ENCODE measurements at regions not wholly inside any gene's neighbourhood (a gene's known extent, or its start where the extent isn't known, plus 50 kb on each side); places are given as distances from the start of the nearest gene placed in this dataset.

- no peak for TF ChIP-seq CTCF (IDR thresholded peaks at IDR 0.05; ENCODE audit: insufficient read depth, low read depth, low read length)
- no peak for DNase-seq (ENCODE audit: low read depth)
Observed at GRCh38 chr18:11520536-11520935, 88.9 kb upstream of the SLC35G4 start.

GRCh38 chr18:11518788-11519685 is 90.4 kb upstream of the SLC35G4 start:
- TF ChIP-seq CTCF (IDR thresholded peaks at IDR 0.05; ENCODE audit: insufficient read depth, low read depth, low read length), result peak; percentile 73
- no peak overlapping the region for H3K4me3 ChIP-seq (ENCODE audit: low read depth, low read length)
- DNase-seq (ENCODE audit: low read depth), result peak; percentile 45

More at GRCh38 chr18:11520536-11520935, 88.9 kb upstream of the SLC35G4 start:
- no peak overlapping the region for H3K4me3 ChIP-seq (ENCODE audit: low read depth, low read length)

GRCh38 chr18:11517704-11518103 is 91.7 kb upstream of the SLC35G4 start:
- no peak for TF ChIP-seq CTCF (IDR thresholded peaks at IDR 0.05; ENCODE audit: insufficient read depth, low read depth, low read length)
- no peak for DNase-seq (ENCODE audit: low read depth)
- no peak overlapping the region for H3K4me3 ChIP-seq (ENCODE audit: low read depth, low read length)

- DNase-seq (ENCODE audit: low read depth), result no peak
- no peak for TF ChIP-seq CTCF (IDR thresholded peaks at IDR 0.05; ENCODE audit: insufficient read depth, low read depth, low read length)
- no peak overlapping the region for H3K4me3 ChIP-seq (ENCODE audit: low read depth, low read length)
Observed at GRCh38 chr18:11516751-11517503, 92.5 kb upstream of the SLC35G4 start.

GRCh38 chr18:11514267-11514666 is 95.1 kb upstream of the SLC35G4 start:
- H3K4me3 ChIP-seq (ENCODE audit: low read depth, low read length), result no peak overlapping the region
- DNase-seq (ENCODE audit: low read depth), result no peak
- no peak for TF ChIP-seq CTCF (IDR thresholded peaks at IDR 0.05; ENCODE audit: insufficient read depth, low read depth, low read length)

- TF ChIP-seq CTCF (IDR thresholded peaks at IDR 0.05; ENCODE audit: insufficient read depth, low read depth, low read length), result no peak
- peak; percentile 11 for DNase-seq (ENCODE audit: low read depth)
- H3K4me3 ChIP-seq (ENCODE audit: low read depth, low read length), result no peak overlapping the region
Observed at GRCh38 chr18:11512096-11513025, 97.0 kb upstream of the SLC35G4 start.

Measured in fibroblast of villous mesenchyme (primary cell).